Endothelial cell (in vitro differentiated cells): ENCODE measurements at regions not wholly inside any gene's neighbourhood (a gene's known extent, or its start where the extent isn't known, plus 50 kb on each side); places are given as distances from the start of the nearest gene placed in this dataset.
"Not testable (repeated sequence)": the region's sequence is repeated elsewhere in the genome, so short reads cannot be mapped to it uniquely, and the experiment has no call there.

ENCODE experiments used
- DNase-seq: peaks from one replicate; pipeline ENCODE4 v3.0.0; 2021; ENCODE audit warnings: low spot score
- H3K27ac Mint-ChIP-seq: one replicate; pipeline ENCODE4 v1.8.0; 2021; ENCODE audit warnings: mixed read lengths, inconsistent platforms; ENCODE audit not compliant: unreplicated experiment
- H3K27me3 Mint-ChIP-seq: one replicate; pipeline ENCODE4 v1.8.0; 2021; ENCODE audit warnings: mild to moderate bottlenecking, moderate library complexity, mixed read lengths, inconsistent platforms; ENCODE audit not compliant: unreplicated experiment
- H3K36me3 Mint-ChIP-seq: one replicate; pipeline ENCODE4 v1.8.0; 2021; ENCODE audit warnings: mild to moderate bottlenecking, low read depth, mixed read lengths, inconsistent platforms; ENCODE audit not compliant: unreplicated experiment
- H3K4me1 Mint-ChIP-seq: one replicate; pipeline ENCODE4 v1.8.0; 2021; ENCODE audit warnings: mild to moderate bottlenecking, mixed read lengths, inconsistent platforms; ENCODE audit not compliant: unreplicated experiment
- H3K4me3 Mint-ChIP-seq: one replicate; pipeline ENCODE4 v1.8.0; 2021; ENCODE audit warnings: mild to moderate bottlenecking, mixed read lengths, inconsistent platforms; ENCODE audit not compliant: unreplicated experiment
- H3K9me3 Mint-ChIP-seq: one replicate; pipeline ENCODE4 v1.8.0; 2021; ENCODE audit warnings: mixed read lengths, inconsistent platforms; ENCODE audit not compliant: unreplicated experiment
- TF ChIP-seq, protein P1 (sequence below): fragments of 200-600 bp; sonication (generic); IDR thresholded peaks from one replicate; pipeline ENCODE4 v1.5.0; 2021; ENCODE audit warnings: antibody characterized with exemption; ENCODE audit not compliant: unreplicated experiment

DNA sequence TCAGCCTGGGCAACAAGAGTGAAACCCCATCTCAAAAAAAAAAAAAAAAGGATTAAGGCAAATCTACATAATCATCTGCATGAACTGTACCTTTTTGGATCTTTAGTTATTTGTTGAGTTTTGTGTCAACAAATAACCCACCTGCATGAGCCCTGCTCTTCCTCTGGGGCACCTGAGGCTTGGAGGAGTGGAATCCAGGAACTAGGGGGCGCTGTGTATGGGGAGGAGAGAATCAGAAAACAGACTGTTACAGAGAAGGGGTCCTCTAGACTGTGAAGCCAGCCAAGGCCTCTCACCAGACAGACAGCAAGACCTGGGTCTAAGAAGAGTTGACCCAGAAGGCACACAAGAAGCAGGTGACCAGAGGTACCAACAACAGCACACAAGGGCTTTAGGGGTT is 682.8 kb upstream of the NRP1 start:
- Mint-ChIP-seq H3K4me1 (peaks cover 2% of the 10 kb centered on the region), H3K36me3 (no peaks in the 10 kb centered on the region), H3K9me3 (no peaks in the 10 kb centered on the region), H3K27ac (no peak overlapping the region), H3K4me3 (no peak overlapping the region), H3K27me3 (peaks cover 9% of the 10 kb centered on the region)
- TF ChIP-seq, protein P1, sequence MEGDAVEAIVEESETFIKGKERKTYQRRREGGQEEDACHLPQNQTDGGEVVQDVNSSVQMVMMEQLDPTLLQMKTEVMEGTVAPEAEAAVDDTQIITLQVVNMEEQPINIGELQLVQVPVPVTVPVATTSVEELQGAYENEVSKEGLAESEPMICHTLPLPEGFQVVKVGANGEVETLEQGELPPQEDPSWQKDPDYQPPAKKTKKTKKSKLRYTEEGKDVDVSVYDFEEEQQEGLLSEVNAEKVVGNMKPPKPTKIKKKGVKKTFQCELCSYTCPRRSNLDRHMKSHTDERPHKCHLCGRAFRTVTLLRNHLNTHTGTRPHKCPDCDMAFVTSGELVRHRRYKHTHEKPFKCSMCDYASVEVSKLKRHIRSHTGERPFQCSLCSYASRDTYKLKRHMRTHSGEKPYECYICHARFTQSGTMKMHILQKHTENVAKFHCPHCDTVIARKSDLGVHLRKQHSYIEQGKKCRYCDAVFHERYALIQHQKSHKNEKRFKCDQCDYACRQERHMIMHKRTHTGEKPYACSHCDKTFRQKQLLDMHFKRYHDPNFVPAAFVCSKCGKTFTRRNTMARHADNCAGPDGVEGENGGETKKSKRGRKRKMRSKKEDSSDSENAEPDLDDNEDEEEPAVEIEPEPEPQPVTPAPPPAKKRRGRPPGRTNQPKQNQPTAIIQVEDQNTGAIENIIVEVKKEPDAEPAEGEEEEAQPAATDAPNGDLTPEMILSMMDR, result peak; percentile 20
- no peak for DNase-seq

DNA sequence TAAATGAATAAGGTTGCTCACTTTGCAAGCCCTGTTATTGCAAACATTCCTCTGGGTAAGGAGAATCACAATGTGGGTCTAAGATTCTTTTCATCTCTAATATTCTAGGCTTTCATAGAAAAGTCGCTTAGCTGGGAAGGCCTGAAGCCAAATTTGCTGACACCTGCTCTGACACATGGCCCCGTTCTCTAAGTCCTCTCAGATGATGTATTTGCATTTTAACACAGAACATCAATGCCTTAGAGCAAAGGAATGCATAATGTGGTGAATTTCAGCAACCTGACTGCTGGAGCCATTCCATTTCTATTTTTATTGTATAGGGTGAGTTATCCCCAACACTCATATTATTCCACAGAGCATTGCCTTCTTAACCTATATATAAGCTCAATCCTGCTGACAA is 682.1 kb upstream of the NRP1 start:
- DNase-seq, result no peak
- Mint-ChIP-seq H3K27me3 (peaks cover 9% of the 10 kb centered on the region), H3K9me3 (no peaks in the 10 kb centered on the region), H3K4me3 (no peak overlapping the region), H3K27ac (no peak overlapping the region), H3K36me3 (no peaks in the 10 kb centered on the region), H3K4me1 (peaks cover 2% of the 10 kb centered on the region)
- TF ChIP-seq, protein P1, result no peak

DNA sequence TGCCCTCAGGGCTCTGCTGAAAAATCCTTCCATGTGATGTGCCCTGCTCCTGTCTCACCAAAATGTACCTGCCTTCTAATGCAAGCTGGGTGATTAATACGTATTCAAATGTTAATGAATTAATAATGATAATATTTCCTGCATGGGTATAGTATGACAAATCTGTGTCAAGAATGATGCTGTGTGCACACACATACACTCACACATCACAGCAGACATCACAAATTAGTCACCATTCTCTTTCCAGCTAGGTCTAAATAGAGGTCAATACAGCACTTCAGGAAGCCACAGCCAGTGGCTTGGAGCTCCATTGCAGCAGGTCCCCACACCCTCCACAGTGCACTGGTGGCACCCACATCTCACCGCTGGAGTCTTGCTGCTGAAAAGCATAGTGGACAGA is 681.2 kb upstream of the NRP1 start:
- DNase-seq, result no peak
- Mint-ChIP-seq H3K27me3 (peaks cover 11% of the 10 kb centered on the region), H3K27ac (no peak overlapping the region), H3K4me3 (no peak overlapping the region), H3K9me3 (no peaks in the 10 kb centered on the region), H3K36me3 (no peaks in the 10 kb centered on the region), H3K4me1 (peaks cover 2% of the 10 kb centered on the region)
- TF ChIP-seq, protein P1, result no peak

DNA sequence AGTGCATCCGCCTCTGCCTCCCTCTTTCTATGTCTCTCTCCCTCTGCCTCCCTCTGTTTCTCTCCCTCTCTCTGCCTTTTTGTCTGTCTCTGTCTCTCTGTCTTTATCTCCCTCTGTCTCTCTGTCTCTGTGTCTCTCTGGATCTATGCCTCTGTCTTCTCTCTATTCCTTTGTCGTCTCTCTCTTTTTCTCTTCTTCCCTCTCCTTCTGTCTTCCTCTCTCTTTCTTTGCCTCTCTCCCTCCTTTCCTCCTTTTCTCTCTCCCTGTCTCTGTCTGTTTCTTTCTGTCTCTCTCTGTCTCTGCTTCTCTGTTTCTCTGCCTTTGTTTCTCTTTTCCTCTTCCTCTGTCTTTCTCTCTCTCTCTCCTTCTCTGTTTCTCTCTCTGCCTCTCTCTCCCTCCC is 678.8 kb upstream of the NRP1 start:
- TF ChIP-seq, protein P1, result no peak
- peaks cover 11% of the 10 kb centered on the region for H3K27me3 Mint-ChIP-seq
- H3K4me3 Mint-ChIP-seq, result no peak overlapping the region
- no peaks in the 10 kb centered on the region for H3K4me1 Mint-ChIP-seq
- no peaks in the 10 kb centered on the region for H3K36me3 Mint-ChIP-seq
- no peak for DNase-seq
- no peak overlapping the region for H3K27ac Mint-ChIP-seq
- no peaks in the 10 kb centered on the region for H3K9me3 Mint-ChIP-seq

DNA sequence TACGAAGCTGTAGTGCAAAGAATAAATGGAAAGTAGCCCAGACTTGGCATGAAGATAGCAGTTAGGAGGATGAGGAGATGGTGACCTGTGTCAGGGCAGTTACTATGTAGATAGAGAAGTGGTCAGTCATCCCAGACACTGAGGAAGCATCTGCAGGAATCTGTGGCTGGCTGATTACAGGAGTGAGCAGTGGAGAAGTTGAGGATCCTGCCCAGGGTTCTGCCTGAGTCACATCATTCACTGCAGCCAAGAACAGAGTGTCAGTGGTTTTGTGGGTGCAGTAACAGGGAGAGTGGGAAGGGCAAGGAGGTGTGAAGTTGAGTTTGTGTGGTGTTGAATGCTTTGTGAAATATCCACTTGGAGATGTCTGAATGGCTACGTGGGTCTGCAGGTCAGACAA is 676.4 kb upstream of the NRP1 start:
- Mint-ChIP-seq H3K36me3 (no peaks in the 10 kb centered on the region), H3K4me3 (no peak overlapping the region), H3K27me3 (peaks cover 11% of the 10 kb centered on the region), H3K27ac (no peak overlapping the region), H3K9me3 (no peaks in the 10 kb centered on the region), H3K4me1 (no peaks in the 10 kb centered on the region)
- no peak for DNase-seq
- TF ChIP-seq, protein P1, result no peak

DNA sequence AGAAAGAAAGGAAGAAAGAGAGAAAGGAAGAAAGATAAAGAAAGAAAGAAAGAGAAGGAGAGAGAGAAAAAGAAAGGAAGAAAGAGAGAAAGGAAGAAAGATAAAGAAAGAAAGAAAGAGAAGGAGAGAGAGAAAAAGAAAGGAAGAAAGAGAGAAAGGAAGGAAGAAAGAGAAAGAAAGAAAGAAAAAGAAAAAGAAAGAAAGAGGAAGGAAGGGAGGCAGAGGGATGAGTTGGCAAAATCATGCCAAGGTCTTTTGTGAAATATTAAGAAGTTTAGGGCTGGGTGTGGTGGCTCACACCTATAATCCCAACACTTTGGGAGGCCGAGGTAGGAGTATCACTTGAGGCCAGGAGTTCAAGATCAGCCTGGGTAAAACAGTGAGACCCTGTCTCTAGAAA is 675.8 kb upstream of the NRP1 start:
- not testable (repeated sequence) for H3K36me3 Mint-ChIP-seq, H3K9me3 Mint-ChIP-seq, DNase-seq, H3K27ac Mint-ChIP-seq, H3K4me3 Mint-ChIP-seq, H3K4me1 Mint-ChIP-seq
- peaks cover 12% of the 10 kb centered on the region for H3K27me3 Mint-ChIP-seq
